Suprapubic skin (tissue), 4 donors: ENCODE measurements at regions not wholly inside any gene's neighbourhood (a gene's known extent, or its start where the extent isn't known, plus 50 kb on each side); places are given as distances from the start of the nearest gene placed in this dataset.

Experiments
- CTCF ChIP-seq, 2 donors: fragments of 200-600 bp in 1 of 2; fragments of 450-650 bp in 1 of 2; sonication (generic) in 1 of 2; IDR thresholded peaks; one replicate each; pipeline ENCODE4 v1.5.1; 2016 to 2019; ENCODE audit warnings: antibody characterized with exemption in 2 of 2, mild to moderate bottlenecking in 1 of 2, moderate library complexity in 1 of 2
- EP300 ChIP-seq: sonication (generic); formaldehyde crosslinking; IDR thresholded peaks from one replicate; pipeline ENCODE4 v1.6.1; 2017; ENCODE audit warnings: antibody characterized with exemption
- POLR2A ChIP-seq, 2 donors: fragments of 450-650 bp; IDR thresholded peaks; one replicate each; pipeline ENCODE4 v1.6.1; 2017; ENCODE audit warnings: antibody characterized with exemption in 2 of 2, mild to moderate bottlenecking in 2 of 2, moderate library complexity in 2 of 2
- POLR2AphosphoS5 ChIP-seq, 3 donors: sonication (generic); formaldehyde crosslinking; IDR thresholded peaks; one replicate each; pipeline ENCODE4 v1.6.1; 2017; ENCODE audit warnings: antibody characterized with exemption in 3 of 3

DNA sequence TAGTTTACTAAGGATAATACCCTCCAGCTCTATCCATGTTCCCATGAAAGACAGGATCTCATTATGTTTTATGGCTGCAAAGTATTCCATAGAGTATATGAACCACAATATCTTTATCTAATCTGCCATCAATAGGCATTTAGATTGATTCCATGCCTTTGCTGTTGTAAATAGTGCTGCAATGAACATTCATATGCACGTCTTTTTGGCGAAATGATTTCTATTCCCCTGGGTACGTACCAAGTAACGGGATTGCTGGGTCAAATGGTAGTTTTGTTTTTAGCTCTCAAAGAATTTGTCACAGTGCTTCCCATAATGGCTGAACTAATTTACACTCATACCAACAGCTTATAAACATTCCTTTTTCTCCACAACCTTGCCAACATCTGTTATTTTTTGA, 750.9 kb downstream of the BRINP3 start:
- TF ChIP-seq CTCF (IDR thresholded peaks at IDR 0.05) = no peak
- no peak for TF ChIP-seq EP300
- no peak for TF ChIP-seq POLR2AphosphoS5 (IDR thresholded peaks at IDR 0.05)
- no peak for TF ChIP-seq POLR2A (IDR thresholded peaks at IDR 0.05)
